DND-41 (cell line): ENCODE measurements at regions not wholly inside any gene's neighbourhood (a gene's known extent, or its start where the extent isn't known, plus 50 kb on each side); places are given as distances from the start of the nearest gene placed in this dataset.

Experiments
- EZH2 ChIP-seq: IDR thresholded peaks from 3 replicates; pipeline ENCODE4 v1.6.1; 2012; ENCODE audit warnings: borderline replicate concordance, low read depth, mild to moderate bottlenecking, moderate library complexity, low read length, inconsistent platforms; ENCODE audit not compliant: severe bottlenecking
- TF ChIP-seq, protein P1 (sequence below): IDR thresholded peaks from 2 replicates; pipeline ENCODE4 v1.5.1; 2012; ENCODE audit warnings: borderline replicate concordance, low read length, moderate library complexity, mild to moderate bottlenecking; ENCODE audit not compliant: poor library complexity, severe bottlenecking; ENCODE audit errors: extremely low read depth

DNA sequence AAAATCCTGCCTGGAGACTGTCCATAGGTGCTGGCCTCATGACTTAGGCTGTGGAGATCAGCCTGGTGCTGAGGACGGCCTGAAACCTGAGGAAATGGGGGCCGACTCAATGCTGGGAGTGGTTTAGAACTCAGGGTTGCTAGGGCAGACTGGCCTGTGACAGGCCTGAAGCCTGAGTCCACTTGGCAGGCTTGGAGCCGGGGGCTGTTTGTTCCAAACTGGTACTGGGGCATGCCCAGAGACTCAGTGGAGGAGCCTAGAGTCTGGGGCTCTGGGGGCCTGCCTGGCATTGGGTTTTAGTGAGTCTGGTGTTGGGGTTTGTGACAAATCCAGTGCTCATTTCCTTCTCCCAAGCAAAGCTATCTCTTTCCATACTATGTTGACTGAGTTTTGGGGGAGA, 489.7 kb upstream of the CNKSR2 start:
- TF ChIP-seq, protein P1, sequence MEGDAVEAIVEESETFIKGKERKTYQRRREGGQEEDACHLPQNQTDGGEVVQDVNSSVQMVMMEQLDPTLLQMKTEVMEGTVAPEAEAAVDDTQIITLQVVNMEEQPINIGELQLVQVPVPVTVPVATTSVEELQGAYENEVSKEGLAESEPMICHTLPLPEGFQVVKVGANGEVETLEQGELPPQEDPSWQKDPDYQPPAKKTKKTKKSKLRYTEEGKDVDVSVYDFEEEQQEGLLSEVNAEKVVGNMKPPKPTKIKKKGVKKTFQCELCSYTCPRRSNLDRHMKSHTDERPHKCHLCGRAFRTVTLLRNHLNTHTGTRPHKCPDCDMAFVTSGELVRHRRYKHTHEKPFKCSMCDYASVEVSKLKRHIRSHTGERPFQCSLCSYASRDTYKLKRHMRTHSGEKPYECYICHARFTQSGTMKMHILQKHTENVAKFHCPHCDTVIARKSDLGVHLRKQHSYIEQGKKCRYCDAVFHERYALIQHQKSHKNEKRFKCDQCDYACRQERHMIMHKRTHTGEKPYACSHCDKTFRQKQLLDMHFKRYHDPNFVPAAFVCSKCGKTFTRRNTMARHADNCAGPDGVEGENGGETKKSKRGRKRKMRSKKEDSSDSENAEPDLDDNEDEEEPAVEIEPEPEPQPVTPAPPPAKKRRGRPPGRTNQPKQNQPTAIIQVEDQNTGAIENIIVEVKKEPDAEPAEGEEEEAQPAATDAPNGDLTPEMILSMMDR = no peak
- no peak for TF ChIP-seq EZH2
